CD4-positive, alpha-beta memory T cell (primary cell): ENCODE measurements at regions not wholly inside any gene's neighbourhood (a gene's known extent, or its start where the extent isn't known, plus 50 kb on each side); places are given as distances from the start of the nearest gene placed in this dataset.

Experiments used
- CTCF ChIA-PET: fragments of 350-600 bp; sonication (Branson Sonifier 250); formaldehyde crosslinking; loops from one replicate; lab custom pipeline; 2021; ENCODE audit warnings: inconsistent platforms; ENCODE audit not compliant: partially characterized antibody; lab: Charles Lee
- POLR2A ChIA-PET: fragments of 350-600 bp; sonication (Branson Sonifier 250); formaldehyde crosslinking; loops from one replicate; lab custom pipeline; 2021; ENCODE audit not compliant: partially characterized antibody; lab: Charles Lee
- DNase-seq, 5 donors: peaks; one replicate each; pipeline versions ENCODE4 v3.0.0 to v3.0.0-alpha.2; 2020 to 2022; ENCODE audit warnings: mixed read lengths in 1 of 5
- H3K27ac ChIP-seq: one replicate; pipeline ENCODE4 v1.7.0; 2013; ENCODE audit warnings: low read depth, low read length
- H3K27me3 ChIP-seq: 2 replicates; pipeline ENCODE4 v1.7.0; 2013; ENCODE audit warnings: mild to moderate bottlenecking, low read length, moderate library complexity; ENCODE audit not compliant: insufficient read depth
- H3K36me3 ChIP-seq: 2 replicates; pipeline ENCODE4 v1.7.0; 2013; ENCODE audit warnings: mild to moderate bottlenecking, low read length, moderate library complexity; ENCODE audit not compliant: insufficient read depth
- H3K4me1 ChIP-seq: 2 replicates; pipeline ENCODE4 v1.7.0; 2013; ENCODE audit warnings: mild to moderate bottlenecking, low read length, moderate library complexity; ENCODE audit not compliant: insufficient read depth
- H3K4me3 ChIP-seq, 2 donors: one replicate each; pipeline ENCODE4 v1.7.0; 2013; ENCODE audit warnings: low read length in 2 of 2, mild to moderate bottlenecking in 1 of 2
- H3K9me3 ChIP-seq, 2 donors: one replicate each; pipeline ENCODE4 v1.7.0; 2013; ENCODE audit warnings: low read length in 2 of 2, control low read depth in 1 of 2; ENCODE audit not compliant: control insufficient read depth in 1 of 2
- H3K27ac Mint-ChIP-seq, 7 donors: one replicate each; pipeline ENCODE4 v1.8.0; 2020 to 2021; ENCODE audit warnings: mixed read lengths in 7 of 7, mild to moderate bottlenecking in 6 of 7, inconsistent platforms in 3 of 7, moderate library complexity in 3 of 7
- H3K27me3 Mint-ChIP-seq, 2 donors: one replicate each; pipeline ENCODE4 v1.8.0; 2020 to 2021; ENCODE audit warnings: mixed read lengths in 2 of 2
- H3K36me3 Mint-ChIP-seq, 2 donors: one replicate each; pipeline ENCODE4 v1.8.0; 2020 to 2021; ENCODE audit warnings: mixed read lengths in 2 of 2, inconsistent platforms in 1 of 2, mild to moderate bottlenecking in 1 of 2
- H3K4me1 Mint-ChIP-seq, 4 donors: one replicate each; pipeline ENCODE4 v1.8.0; 2020 to 2021; ENCODE audit warnings: mixed read lengths in 4 of 4, mild to moderate bottlenecking in 1 of 4
- H3K4me3 Mint-ChIP-seq, 8 donors: one replicate each; pipeline ENCODE4 v1.8.0; 2020 to 2021; ENCODE audit warnings: mixed read lengths in 8 of 8, mild to moderate bottlenecking in 7 of 8, moderate library complexity in 6 of 8, inconsistent platforms in 3 of 8
- H3K9me3 Mint-ChIP-seq, 8 donors: one replicate each; pipeline ENCODE4 v1.8.0; 2020 to 2021; ENCODE audit warnings: mixed read lengths in 8 of 8, mild to moderate bottlenecking in 5 of 8, inconsistent platforms in 3 of 8, moderate library complexity in 1 of 8
- intact Hi-C: fragments of 100-400 bp; cut with micrococcal nuclease; formaldehyde crosslinking; loops from one replicate; pipeline ENCODE4 v1.15.1; 2023

GRCh38 chr4:41857226-41857641 is 78.0 kb upstream of the TMEM33 start:
- no peak overlapping the region for H3K4me3 ChIP-seq
- H3K27ac ChIP-seq: no peak overlapping the region
- no peaks in the 10 kb centered on the region for H3K9me3 Mint-ChIP-seq
- intact Hi-C loops: no loop called here
- no peak overlapping the region for H3K27ac Mint-ChIP-seq
- POLR2A ChIA-PET: no interaction called here
- H3K4me1 ChIP-seq: no peaks in the 10 kb centered on the region
- no peaks in the 10 kb centered on the region for H3K4me1 Mint-ChIP-seq
- no peaks in the 10 kb centered on the region for H3K9me3 ChIP-seq
- H3K27me3 Mint-ChIP-seq: peaks cover 7 to 25% of the 10 kb centered on the region in 2 donors
- CTCF ChIA-PET: no interaction called here
- H3K36me3 Mint-ChIP-seq: no peaks in the 10 kb centered on the region
- no peaks in the 10 kb centered on the region for H3K36me3 ChIP-seq
- H3K27me3 ChIP-seq: no peaks in the 10 kb centered on the region
- DNase-seq: no peak
- no peak overlapping the region for H3K4me3 Mint-ChIP-seq

- POLR2A ChIA-PET: no interaction called here
- no peaks in the 10 kb centered on the region for H3K9me3 ChIP-seq
- no peaks in the 10 kb centered on the region for H3K9me3 Mint-ChIP-seq
- no peak for DNase-seq
- CTCF ChIA-PET: no interaction called here
- no peaks in the 10 kb centered on the region for H3K4me1 Mint-ChIP-seq
- H3K36me3 ChIP-seq: no peaks in the 10 kb centered on the region
- intact Hi-C loops: no loop called here
- H3K27ac Mint-ChIP-seq: no peak overlapping the region
- no peak overlapping the region for H3K4me3 ChIP-seq
- peaks cover 6 to 24% of the 10 kb centered on the region in 2 donors for H3K27me3 Mint-ChIP-seq
- H3K27ac ChIP-seq: no peak overlapping the region
- H3K4me1 ChIP-seq: no peaks in the 10 kb centered on the region
- H3K36me3 Mint-ChIP-seq: no peaks in the 10 kb centered on the region
- no peaks in the 10 kb centered on the region for H3K27me3 ChIP-seq
- H3K4me3 Mint-ChIP-seq: no peak overlapping the region
Measured at GRCh38 chr4:41856797-41857196, 78.4 kb upstream of the TMEM33 start.

GRCh38 chr4:41853973-41854372 is 81.3 kb upstream of the TMEM33 start:
- Histone ChIP-seq H3K27me3 (no peaks in the 10 kb centered on the region), H3K4me1 (no peaks in the 10 kb centered on the region), H3K9me3 (no peaks in the 10 kb centered on the region), H3K4me3 (no peak overlapping the region), H3K27ac (no peak overlapping the region), H3K36me3 (no peaks in the 10 kb centered on the region)
- ChIA-PET CTCF (no interaction called here), POLR2A (no interaction called here)
- Mint-ChIP-seq H3K36me3 (no peaks in the 10 kb centered on the region), H3K4me1 (no peaks in the 10 kb centered on the region), H3K9me3 (no peaks in the 10 kb centered on the region), H3K27ac (no peak overlapping the region), H3K4me3 (no peak overlapping the region), H3K27me3 (peaks cover 9 to 21% of the 10 kb centered on the region in 2 donors)
- intact Hi-C loops: no loop called here
- DNase-seq: no peak

GRCh38 chr4:41852229-41852628 is 83.0 kb upstream of the TMEM33 start:
- Mint-ChIP-seq H3K4me3 (no peak overlapping the region), H3K27me3 (peaks cover 6 to 14% of the 10 kb centered on the region in 2 donors), H3K36me3 (no peaks in the 10 kb centered on the region), H3K9me3 (no peaks in the 10 kb centered on the region), H3K4me1 (no peaks in the 10 kb centered on the region), H3K27ac (no peak overlapping the region)
- no peaks in the 10 kb centered on the region for H3K4me1 ChIP-seq
- ChIA-PET POLR2A (no interaction called here), CTCF (no interaction called here)
- no peak overlapping the region for H3K27ac ChIP-seq
- intact Hi-C loops: no loop called here
- DNase-seq: no peak
- H3K36me3 ChIP-seq: no peaks in the 10 kb centered on the region
- H3K4me3 ChIP-seq: no peak overlapping the region
- no peaks in the 10 kb centered on the region for H3K9me3 ChIP-seq
- no peaks in the 10 kb centered on the region for H3K27me3 ChIP-seq

- DNase-seq: no peak
- POLR2A ChIA-PET: no interaction called here
- CTCF ChIA-PET: no interaction called here
Measured at GRCh38 chr4:41851621-41852020, 83.6 kb upstream of the TMEM33 start.

GRCh38 chr4:41844327-41844726 is 90.9 kb upstream of the TMEM33 start:
- intact Hi-C loops: no loop called here
- Histone ChIP-seq H3K9me3 (no peaks in the 10 kb centered on the region), H3K27ac (no peak overlapping the region), H3K36me3 (no peaks in the 10 kb centered on the region), H3K4me3 (no peak overlapping the region), H3K27me3 (no peaks in the 10 kb centered on the region), H3K4me1 (no peaks in the 10 kb centered on the region)
- CTCF ChIA-PET: no interaction called here
- POLR2A ChIA-PET: no interaction called here
- H3K27ac Mint-ChIP-seq: no peak overlapping the region
- peaks cover 5 to 10% of the 10 kb centered on the region in 2 donors for H3K27me3 Mint-ChIP-seq
- H3K36me3 Mint-ChIP-seq: no peaks in the 10 kb centered on the region
- no peak overlapping the region for H3K4me3 Mint-ChIP-seq
- no peak for DNase-seq
- H3K4me1 Mint-ChIP-seq: peaks cover 0 to 3% (median under 1%) of the 10 kb centered on the region in 4 donors
- H3K9me3 Mint-ChIP-seq: peaks cover 0 to 9% (median 1%) of the 10 kb centered on the region in 8 donors

More at GRCh38 chr4:41851621-41852020, 83.6 kb upstream of the TMEM33 start:
- Mint-ChIP-seq H3K27ac (no peak overlapping the region), H3K27me3 (peaks cover 6 to 14% of the 10 kb centered on the region in 2 donors), H3K4me1 (no peaks in the 10 kb centered on the region), H3K36me3 (no peaks in the 10 kb centered on the region), H3K9me3 (no peaks in the 10 kb centered on the region), H3K4me3 (no peak overlapping the region)
- Histone ChIP-seq H3K36me3 (no peaks in the 10 kb centered on the region), H3K4me1 (no peaks in the 10 kb centered on the region), H3K4me3 (no peak overlapping the region), H3K27me3 (no peaks in the 10 kb centered on the region), H3K27ac (no peak overlapping the region), H3K9me3 (no peaks in the 10 kb centered on the region)
- intact Hi-C loops: no loop called here

GRCh38 chr4:41839916-41840854 is 91.7 kb upstream of the PHOX2B start:
- H3K4me3 ChIP-seq: no peak overlapping the region
- no peaks in the 10 kb centered on the region for H3K36me3 ChIP-seq
- Mint-ChIP-seq H3K4me1 (peaks cover 0 to 3% (median under 1%) of the 10 kb centered on the region in 4 donors), H3K4me3 (no peak overlapping the region), H3K27ac (no peak overlapping the region), H3K9me3 (peaks cover 0 to 9% (median 2%) of the 10 kb centered on the region in 8 donors), H3K36me3 (no peaks in the 10 kb centered on the region), H3K27me3 (peaks cover 9 to 10% of the 10 kb centered on the region in 2 donors)
- POLR2A ChIA-PET: no interaction called here
- intact Hi-C loops: no loop called here
- H3K27ac ChIP-seq: no peak overlapping the region
- CTCF ChIA-PET: no interaction called here
- H3K27me3 ChIP-seq: no peaks in the 10 kb centered on the region
- H3K4me1 ChIP-seq: no peaks in the 10 kb centered on the region
- no peak for DNase-seq
- no peaks in the 10 kb centered on the region for H3K9me3 ChIP-seq
